ENCODE measurements at regions not wholly inside any gene's neighbourhood (a gene's known extent, or its start where the extent isn't known, plus 50 kb on each side); places are given as distances from the start of the nearest gene placed in this dataset.

- Mint-ChIP-seq H3K9me3 (ENCODE audit: low read depth) (no peaks in the 10 kb centered on the region), H3K36me3 (ENCODE audit: low read depth) (no peaks in the 10 kb centered on the region), H3K27ac (ENCODE audit: unreplicated experiment) (no peak overlapping the region), H3K4me3 (ENCODE audit: unreplicated experiment) (no peak overlapping the region), H3K27me3 (ENCODE audit: low read depth) (no peaks in the 10 kb centered on the region), H3K4me1 (ENCODE audit: low read depth) (peaks cover 19% of the 10 kb centered on the region)
- TF ChIP-seq, protein P1, sequence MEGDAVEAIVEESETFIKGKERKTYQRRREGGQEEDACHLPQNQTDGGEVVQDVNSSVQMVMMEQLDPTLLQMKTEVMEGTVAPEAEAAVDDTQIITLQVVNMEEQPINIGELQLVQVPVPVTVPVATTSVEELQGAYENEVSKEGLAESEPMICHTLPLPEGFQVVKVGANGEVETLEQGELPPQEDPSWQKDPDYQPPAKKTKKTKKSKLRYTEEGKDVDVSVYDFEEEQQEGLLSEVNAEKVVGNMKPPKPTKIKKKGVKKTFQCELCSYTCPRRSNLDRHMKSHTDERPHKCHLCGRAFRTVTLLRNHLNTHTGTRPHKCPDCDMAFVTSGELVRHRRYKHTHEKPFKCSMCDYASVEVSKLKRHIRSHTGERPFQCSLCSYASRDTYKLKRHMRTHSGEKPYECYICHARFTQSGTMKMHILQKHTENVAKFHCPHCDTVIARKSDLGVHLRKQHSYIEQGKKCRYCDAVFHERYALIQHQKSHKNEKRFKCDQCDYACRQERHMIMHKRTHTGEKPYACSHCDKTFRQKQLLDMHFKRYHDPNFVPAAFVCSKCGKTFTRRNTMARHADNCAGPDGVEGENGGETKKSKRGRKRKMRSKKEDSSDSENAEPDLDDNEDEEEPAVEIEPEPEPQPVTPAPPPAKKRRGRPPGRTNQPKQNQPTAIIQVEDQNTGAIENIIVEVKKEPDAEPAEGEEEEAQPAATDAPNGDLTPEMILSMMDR (IDR thresholded peaks at IDR 0.05) = no peak
- DNase-seq (ENCODE audit: low spot score) = no peak
These were observed 131.5 kb upstream of the LYZL1 start for GRCh38 chr10:29157321-29157720.

DNA sequence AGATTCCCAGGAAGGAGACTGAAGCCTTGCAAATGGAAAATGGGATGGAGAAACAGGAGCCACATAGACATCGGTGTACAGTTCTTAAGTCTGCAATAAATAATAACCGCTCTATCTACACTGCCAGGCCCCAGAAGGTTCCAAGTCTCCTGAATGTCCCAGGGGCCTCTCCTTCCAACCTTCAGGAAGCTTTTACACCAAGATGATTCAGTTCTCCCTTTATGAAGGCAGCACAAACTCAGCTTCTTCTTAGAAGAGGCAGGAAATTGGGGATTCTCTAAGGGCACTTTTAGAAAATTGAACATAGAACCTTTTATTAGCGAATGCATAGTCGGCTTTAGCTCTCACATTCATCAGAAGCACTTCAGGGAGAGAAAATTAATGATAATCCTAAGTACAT is 130.8 kb upstream of the LYZL1 start:
- TF ChIP-seq, protein P1 (IDR thresholded peaks at IDR 0.05) = no peak
- H3K4me1 Mint-ChIP-seq (ENCODE audit: low read depth) = peaks cover 23% of the 10 kb centered on the region
- no peak overlapping the region for H3K4me3 Mint-ChIP-seq (ENCODE audit: unreplicated experiment)
- no peaks in the 10 kb centered on the region for H3K36me3 Mint-ChIP-seq (ENCODE audit: low read depth)
- H3K27me3 Mint-ChIP-seq (ENCODE audit: low read depth) = no peaks in the 10 kb centered on the region
- no peak overlapping the region for H3K27ac Mint-ChIP-seq (ENCODE audit: unreplicated experiment)
- H3K9me3 Mint-ChIP-seq (ENCODE audit: low read depth) = no peaks in the 10 kb centered on the region
- no peak for DNase-seq (ENCODE audit: low spot score)

DNA sequence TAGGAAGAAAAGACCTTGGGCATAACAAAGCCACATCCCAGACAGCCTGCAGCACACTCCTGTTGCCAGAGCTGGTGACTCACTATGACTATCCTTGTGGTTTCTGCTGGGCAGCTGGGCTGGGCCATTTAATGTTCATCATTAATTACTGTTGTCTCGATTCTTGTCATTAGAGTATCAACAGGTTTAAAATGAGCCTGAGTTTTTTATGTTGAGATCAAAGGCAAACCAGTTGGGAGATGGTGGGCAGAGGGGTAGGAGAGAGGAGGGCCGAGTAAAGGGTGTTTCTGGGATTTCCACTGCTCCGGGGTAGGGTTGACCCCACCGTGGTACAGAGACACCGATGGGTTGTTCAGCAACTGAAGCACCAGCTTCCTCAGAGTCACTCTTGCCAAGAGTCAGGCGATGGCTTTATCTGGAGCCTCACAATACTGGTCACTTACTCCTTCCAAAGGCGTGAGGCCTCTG is 128.7 kb upstream of the LYZL1 start:
- H3K36me3 Mint-ChIP-seq (ENCODE audit: low read depth) = peaks cover 8% of the 10 kb centered on the region
- no peak overlapping the region for H3K4me3 Mint-ChIP-seq (ENCODE audit: unreplicated experiment)
- peaks cover 14% of the 10 kb centered on the region for H3K9me3 Mint-ChIP-seq (ENCODE audit: low read depth)
- no peaks in the 10 kb centered on the region for H3K27me3 Mint-ChIP-seq (ENCODE audit: low read depth)
- TF ChIP-seq, protein P1 (IDR thresholded peaks at IDR 0.05) = no peak
- H3K27ac Mint-ChIP-seq (ENCODE audit: unreplicated experiment) = peak overlapping the region; percentile 81
- H3K4me1 Mint-ChIP-seq (ENCODE audit: low read depth) = peaks cover 35% of the 10 kb centered on the region
- DNase-seq (ENCODE audit: low spot score) = no peak

GRCh38 chr10:29163746-29164145 is 125.1 kb upstream of the LYZL1 start:
- no peak for DNase-seq (ENCODE audit: low spot score)
- Mint-ChIP-seq H3K36me3 (ENCODE audit: low read depth) (peaks cover 14% of the 10 kb centered on the region), H3K27me3 (ENCODE audit: low read depth) (no peaks in the 10 kb centered on the region), H3K4me3 (ENCODE audit: unreplicated experiment) (no peak overlapping the region), H3K27ac (ENCODE audit: unreplicated experiment) (peak overlapping the region; percentile 65), H3K4me1 (ENCODE audit: low read depth) (peaks cover 31% of the 10 kb centered on the region), H3K9me3 (ENCODE audit: low read depth) (peaks cover 35% of the 10 kb centered on the region)
- TF ChIP-seq, protein P1 (IDR thresholded peaks at IDR 0.05) = no peak

DNA sequence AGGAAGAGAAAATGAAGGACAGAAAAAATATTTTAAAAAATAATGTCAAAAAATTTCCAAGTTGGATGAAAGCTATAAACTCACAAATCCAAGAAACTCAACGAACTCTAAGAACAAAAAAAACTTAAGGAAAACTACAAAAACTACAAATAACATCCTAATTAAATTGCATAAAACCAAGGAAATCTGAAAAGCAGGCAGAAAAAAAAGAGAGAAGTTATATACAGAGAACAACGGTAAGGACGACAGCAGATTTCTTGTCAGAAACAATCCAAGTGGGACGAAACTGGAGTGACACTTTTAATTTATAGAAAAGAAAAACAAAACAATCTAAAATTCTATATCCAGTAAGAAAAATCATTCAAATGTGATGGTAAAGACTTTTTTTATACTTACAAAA is 122.2 kb upstream of the LYZL1 start:
- H3K36me3 Mint-ChIP-seq (ENCODE audit: low read depth) = peaks cover 21% of the 10 kb centered on the region
- peaks cover 16% of the 10 kb centered on the region for H3K4me1 Mint-ChIP-seq (ENCODE audit: low read depth)
- no peak overlapping the region for H3K27ac Mint-ChIP-seq (ENCODE audit: unreplicated experiment)
- no peaks in the 10 kb centered on the region for H3K27me3 Mint-ChIP-seq (ENCODE audit: low read depth)
- H3K4me3 Mint-ChIP-seq (ENCODE audit: unreplicated experiment) = no peak overlapping the region
- TF ChIP-seq, protein P1 (IDR thresholded peaks at IDR 0.05) = no peak
- no peak for DNase-seq (ENCODE audit: low spot score)
- peaks cover 49% of the 10 kb centered on the region for H3K9me3 Mint-ChIP-seq (ENCODE audit: low read depth)
